IMR-90 (cell line): ENCODE measurements at regions not wholly inside any gene's neighbourhood (a gene's known extent, or its start where the extent isn't known, plus 50 kb on each side); places are given as distances from the start of the nearest gene placed in this dataset.

ENCODE experiments used
- ATAC-seq: fragments of 200-7000 bp; cut with Tn5 transposase; 2 replicates; pipeline ENCODE4 v1.9.1; 2020; ENCODE audit warnings: low read depth, mild to moderate bottlenecking, moderate library complexity
- BruUV-seq: library from RNA; stranded (reverse); fragments of 400-500 nt; replicated peaks from 2 replicates; lab custom pipeline; 2021; lab: Mats Ljungman, UMichigan
- CTCF ChIA-PET: fragments of 300-600 bp; formaldehyde crosslinking; extraction: SDS; loops from one replicate; lab custom pipeline; 2021; ENCODE audit warnings: antibody characterized with exemption; lab: Yijun Ruan, JAX
- POLR2A ChIA-PET: fragments of 300-600 bp; sonication (Branson Sonifier 250); formaldehyde crosslinking; loops from one replicate; lab custom pipeline; 2022; ENCODE audit warnings: antibody characterized with exemption; ENCODE audit not compliant: unreplicated experiment; lab: Charles Lee
- DNase-seq: peaks from one replicate; pipeline ENCODE4 v3.0.0; 2013
- H2AFZ ChIP-seq: replicated peaks from 2 replicates; pipeline ENCODE3; 2013; ENCODE audit warnings: low read length, mild to moderate bottlenecking; ENCODE audit not compliant: poor library complexity
- H2AK5ac ChIP-seq: 2 replicates; pipeline ENCODE4 v1.6.1; 2013; ENCODE audit warnings: low read depth, low read length, inconsistent platforms
- H2AK9ac ChIP-seq: replicated peaks from 2 replicates; pipeline ENCODE3; 2013; ENCODE audit warnings: mild to moderate bottlenecking, low read depth, low read length, moderate library complexity; ENCODE audit not compliant: poor library complexity
- H2BK120ac ChIP-seq: 2 replicates; pipeline ENCODE4 v1.6.1; 2013; ENCODE audit warnings: low read depth, low read length, inconsistent platforms
- H2BK15ac ChIP-seq: 3 replicates; pipeline ENCODE4 v1.6.1; 2013; ENCODE audit warnings: low read depth, low read length, inconsistent platforms
- H2BK20ac ChIP-seq: 2 replicates; pipeline ENCODE4 v1.6.1; 2013; ENCODE audit warnings: low read depth, mild to moderate bottlenecking, inconsistent platforms, low read length, moderate library complexity
- H2BK5ac ChIP-seq: 2 replicates; pipeline ENCODE4 v1.6.1; 2013; ENCODE audit warnings: mild to moderate bottlenecking, low read depth, low read length, inconsistent platforms; ENCODE audit not compliant: poor library complexity, severe bottlenecking
- H3K14ac ChIP-seq: replicated peaks from 2 replicates; pipeline ENCODE4 v1.6.1; 2013; ENCODE audit warnings: low read depth, low read length, inconsistent platforms
- H3K18ac ChIP-seq: 2 replicates; pipeline ENCODE4 v1.6.1; 2013; ENCODE audit warnings: low read depth, low read length, control low read depth
- H3K23ac ChIP-seq: 2 replicates; pipeline ENCODE4 v1.6.1; 2013; ENCODE audit warnings: low read depth, low read length, inconsistent platforms
- H3K27ac ChIP-seq: 2 replicates; pipeline ENCODE4 v1.5.1; 2013; ENCODE audit warnings: mild to moderate bottlenecking, control low read depth, low read length; ENCODE audit not compliant: insufficient read depth
- H3K27me3 ChIP-seq: 2 replicates; pipeline ENCODE4 v1.6.1; 2013; ENCODE audit warnings: low read length; ENCODE audit not compliant: control insufficient read depth, insufficient read depth
- H3K36me3 ChIP-seq: 2 replicates; pipeline ENCODE4 v1.6.1; 2013; ENCODE audit warnings: low read length, mixed read lengths; ENCODE audit not compliant: control insufficient read depth, insufficient read depth
- H3K4ac ChIP-seq: 2 replicates; pipeline ENCODE4 v1.6.1; 2013; ENCODE audit warnings: low read depth, low read length, inconsistent platforms
- H3K4me1 ChIP-seq: 2 replicates; pipeline ENCODE4 v1.6.1; 2013; ENCODE audit warnings: low read length, mixed read lengths; ENCODE audit not compliant: control insufficient read depth, insufficient read depth
- H3K4me2 ChIP-seq: 2 replicates; pipeline ENCODE4 v1.6.1; 2013; ENCODE audit warnings: low read depth, mild to moderate bottlenecking, control low read depth, low read length, moderate library complexity
- H3K4me3 ChIP-seq: 2 replicates; pipeline ENCODE4 v1.5.1; 2013; ENCODE audit warnings: low read depth, mild to moderate bottlenecking, control low read depth, low read length, moderate library complexity; ENCODE audit not compliant: insufficient read depth
- H3K56ac ChIP-seq: 2 replicates; pipeline ENCODE4 v1.6.1; 2013; ENCODE audit warnings: low read length, inconsistent platforms; ENCODE audit not compliant: insufficient read depth; ENCODE audit errors: extremely low read depth
- H3K79me1 ChIP-seq, 2 experiments: 2 replicates each; pipeline ENCODE4 v1.6.1; 2013; ENCODE audit warnings: low read length in 2 of 2, inconsistent platforms in 1 of 2, low read depth in 1 of 2
- H3K9ac ChIP-seq: 2 replicates; pipeline ENCODE4 v1.6.1; 2013; ENCODE audit warnings: low read depth, low read length, control low read depth
- H3K9me1 ChIP-seq: 2 replicates; pipeline ENCODE4 v1.6.1; 2013; ENCODE audit warnings: low read length, inconsistent platforms; ENCODE audit not compliant: insufficient read depth
- H3K9me3 ChIP-seq: 2 replicates; pipeline ENCODE4 v1.6.1; 2013; ENCODE audit warnings: low read length; ENCODE audit not compliant: control insufficient read depth, insufficient read depth
- H4K20me1 ChIP-seq: 2 replicates; pipeline ENCODE4 v1.6.1; 2013; ENCODE audit warnings: low read length, inconsistent platforms; ENCODE audit not compliant: insufficient read depth
- H4K5ac ChIP-seq: 2 replicates; pipeline ENCODE4 v1.6.1; 2013; ENCODE audit warnings: mild to moderate bottlenecking, low read depth, low read length, control low read depth
- H4K8ac ChIP-seq, 2 experiments: 2 replicates each; pipeline ENCODE4 v1.6.1; 2013; ENCODE audit warnings: low read depth in 2 of 2, low read length in 2 of 2, control low read depth in 1 of 2, inconsistent platforms in 1 of 2
- H4K91ac ChIP-seq: 2 replicates; pipeline ENCODE4 v1.6.1; 2013; ENCODE audit warnings: low read depth, low read length, inconsistent platforms; ENCODE audit not compliant: insufficient read depth
- BHLHE40 ChIP-seq: fragments of 150-350 bp; IDR thresholded peaks from 2 replicates; pipeline ENCODE4 v1.6.1; 2016; ENCODE audit warnings: mild to moderate bottlenecking, low read depth, low read length
- CEBPB ChIP-seq: IDR thresholded peaks from 2 replicates; pipeline ENCODE4 v1.6.1; 2012; ENCODE audit warnings: low read depth, low read length, improper control_type of control experiment
- CHD1 ChIP-seq: IDR thresholded peaks from 2 replicates; pipeline ENCODE4 v1.6.1; 2012; ENCODE audit warnings: low read depth, low read length, improper control_type of control experiment
- FOS ChIP-seq: fragments of 150-350 bp; IDR thresholded peaks from 2 replicates; pipeline ENCODE4 v1.6.1; 2016; ENCODE audit warnings: low read depth, low read length
- MAFK ChIP-seq: IDR thresholded peaks from 2 replicates; pipeline ENCODE4 v1.6.1; 2012; ENCODE audit warnings: low read depth, low read length, improper control_type of control experiment
- MAZ ChIP-seq: IDR thresholded peaks from 2 replicates; pipeline ENCODE4 v1.6.1; 2012; ENCODE audit warnings: low read depth, mild to moderate bottlenecking, low read length, improper control_type of control experiment, moderate library complexity, borderline replicate concordance
- MXI1 ChIP-seq: IDR thresholded peaks from 2 replicates; pipeline ENCODE4 v1.6.1; 2012; ENCODE audit warnings: low read depth, mild to moderate bottlenecking, low read length, moderate library complexity, borderline replicate concordance
- NFE2L2 ChIP-seq: fragments of 150-350 bp; IDR thresholded peaks from 2 replicates; pipeline ENCODE4 v1.6.1; 2016; ENCODE audit warnings: low read depth, mild to moderate bottlenecking, low read length
- POLR2A ChIP-seq: IDR thresholded peaks from 2 replicates; pipeline ENCODE4 v1.6.1; 2012; ENCODE audit warnings: mild to moderate bottlenecking, low read depth, low read length
- RAD21 ChIP-seq: IDR thresholded peaks from 2 replicates; pipeline ENCODE4 v1.6.1; 2012; ENCODE audit warnings: low read length, improper control_type of control experiment
- RCOR1 ChIP-seq: IDR thresholded peaks from 2 replicates; pipeline ENCODE4 v1.6.1; 2012; ENCODE audit warnings: mild to moderate bottlenecking, low read length, improper control_type of control experiment; ENCODE audit not compliant: insufficient replicate concordance
- RFX5 ChIP-seq: IDR thresholded peaks from 2 replicates; pipeline ENCODE4 v1.8.0; 2012; ENCODE audit warnings: low read depth, mild to moderate bottlenecking, low read length, moderate library complexity
- SMC3 ChIP-seq: fragments of 150-350 bp; IDR thresholded peaks from 2 replicates; pipeline ENCODE4 v1.6.1; 2016; ENCODE audit warnings: low read depth, mild to moderate bottlenecking, antibody characterized with exemption, low read length, moderate library complexity
- WGBS, 2 experiments: methylation state at CpG; one replicate each; pipeline versions ENCODE4 v1.1.5 to v1.1.7; 2013; ENCODE audit warnings: missing lambda C conversion rate in 2 of 2; ENCODE audit not compliant: insufficient read length in 1 of 2; ENCODE audit errors: extremely low coverage in 2 of 2; 5-methylcytosine and 5-hydroxymethylcytosine counted together
- dilution Hi-C: fragments of 300-500 bp; cut with HindIII; formaldehyde crosslinking; loops from one replicate; pipeline ENCODE4 v1.14.3; 2018; ENCODE audit warnings: low sequenced_read_pairs; ENCODE audit not compliant: unreplicated experiment
- in situ Hi-C: fragments of 300-500 bp; cut with MboI; formaldehyde crosslinking; loops from 3 replicates; pipeline ENCODE4 v1.14.3; 2019; ENCODE audit warnings: low sequenced_read_pairs, inconsistent platforms, mixed read lengths
- intact Hi-C: fragments of 100-400 bp; cut with micrococcal nuclease; formaldehyde crosslinking; loops from 2 replicates; pipeline ENCODE4 v1.10.0; 2022
- TF ChIP-seq, protein P1 (sequence below): fragments of 150-350 bp; IDR thresholded peaks from 2 replicates; pipeline ENCODE4 v1.6.1; 2017; ENCODE audit warnings: mild to moderate bottlenecking, antibody characterized with exemption, low read length, low read depth
- TF ChIP-seq, protein P2 (sequence below): fragments of 150-350 bp; IDR thresholded peaks from 2 replicates; pipeline ENCODE4 v1.6.1; 2016; ENCODE audit warnings: low read depth, mild to moderate bottlenecking, low read length, moderate library complexity, borderline replicate concordance
- TF ChIP-seq, protein P3 (sequence below): conservative IDR thresholded peaks from 2 replicates; pipeline ENCODE4 v1.5.1; 2012; ENCODE audit warnings: mild to moderate bottlenecking, low read depth, low read length, improper control_type of control experiment

DNA sequence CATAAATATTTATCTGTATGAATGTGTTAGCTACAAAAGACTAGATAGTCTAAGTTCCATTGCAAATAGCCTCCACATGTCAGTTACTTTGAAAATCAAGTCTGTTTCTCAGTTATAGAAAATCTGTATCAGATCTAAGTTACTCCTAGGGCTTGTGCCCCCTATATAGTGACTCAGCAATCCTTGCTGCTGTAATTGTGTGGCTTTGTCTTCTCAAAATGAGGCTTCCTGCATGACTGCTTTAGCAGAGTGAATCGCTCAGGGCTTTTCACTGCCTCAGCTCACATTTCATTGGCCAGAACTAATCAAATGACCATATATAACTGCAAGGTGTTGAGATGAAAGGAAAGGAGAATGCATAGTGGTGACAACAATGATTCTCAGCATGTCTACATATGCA is 552.2 kb upstream of the STXBP6 start:
- Histone ChIP-seq H3K14ac (no peak overlapping the region), H3K27ac (no peak overlapping the region), H3K9me1 (no peaks in the 10 kb centered on the region), H3K27me3 (no peaks in the 10 kb centered on the region), H2BK5ac (no peak overlapping the region), H3K4me3 (no peak overlapping the region), H3K4ac (no peak overlapping the region), H3K18ac (no peak overlapping the region), H4K91ac (no peak overlapping the region), H3K36me3 (no peaks in the 10 kb centered on the region), H2BK15ac (no peak overlapping the region), H4K8ac (no peak overlapping the region), H3K56ac (no peak overlapping the region), H3K9ac (no peak overlapping the region), H2BK20ac (no peak overlapping the region), H4K5ac (no peak overlapping the region), H3K9me3 (peaks cover 4% of the 10 kb centered on the region; the same call in 1 of the 2 replicates), H3K4me2 (no peak overlapping the region), H2AK9ac (no peak overlapping the region), H3K4me1 (no peaks in the 10 kb centered on the region), H2BK120ac (no peak overlapping the region), H3K79me1 (no peaks in the 10 kb centered on the region), H2AFZ (no peak overlapping the region), H4K20me1 (no peaks in the 10 kb centered on the region), H3K23ac (no peak overlapping the region), H2AK5ac (no peak overlapping the region)
- POLR2A ChIA-PET, result no interaction called here
- intact Hi-C loops, result no loop called here
- CTCF ChIA-PET, result no interaction called here
- DNase-seq (no peak), ATAC-seq (no peak)
- in situ Hi-C loops, result no loop called here
- dilution Hi-C loops, result no loop called here
- WGBS, 2 experiments, result no CpG with 5 or more reads among the region's 1 CpG
- TF ChIP-seq CHD1, result no peak
- no peak for TF ChIP-seq POLR2A
- TF ChIP-seq SMC3, result no peak
- TF ChIP-seq NFE2L2, result no peak
- TF ChIP-seq, protein P1, sequence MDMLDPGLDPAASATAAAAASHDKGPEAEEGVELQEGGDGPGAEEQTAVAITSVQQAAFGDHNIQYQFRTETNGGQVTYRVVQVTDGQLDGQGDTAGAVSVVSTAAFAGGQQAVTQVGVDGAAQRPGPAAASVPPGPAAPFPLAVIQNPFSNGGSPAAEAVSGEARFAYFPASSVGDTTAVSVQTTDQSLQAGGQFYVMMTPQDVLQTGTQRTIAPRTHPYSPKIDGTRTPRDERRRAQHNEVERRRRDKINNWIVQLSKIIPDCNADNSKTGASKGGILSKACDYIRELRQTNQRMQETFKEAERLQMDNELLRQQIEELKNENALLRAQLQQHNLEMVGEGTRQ, result no peak
- TF ChIP-seq RCOR1, result no peak
- TF ChIP-seq MXI1, result no peak
- no peak for TF ChIP-seq MAFK
- no peak for TF ChIP-seq FOS
- no peak for TF ChIP-seq MAZ
- TF ChIP-seq BHLHE40, result no peak
- TF ChIP-seq, protein P2, sequence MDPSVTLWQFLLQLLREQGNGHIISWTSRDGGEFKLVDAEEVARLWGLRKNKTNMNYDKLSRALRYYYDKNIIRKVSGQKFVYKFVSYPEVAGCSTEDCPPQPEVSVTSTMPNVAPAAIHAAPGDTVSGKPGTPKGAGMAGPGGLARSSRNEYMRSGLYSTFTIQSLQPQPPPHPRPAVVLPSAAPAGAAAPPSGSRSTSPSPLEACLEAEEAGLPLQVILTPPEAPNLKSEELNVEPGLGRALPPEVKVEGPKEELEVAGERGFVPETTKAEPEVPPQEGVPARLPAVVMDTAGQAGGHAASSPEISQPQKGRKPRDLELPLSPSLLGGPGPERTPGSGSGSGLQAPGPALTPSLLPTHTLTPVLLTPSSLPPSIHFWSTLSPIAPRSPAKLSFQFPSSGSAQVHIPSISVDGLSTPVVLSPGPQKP, result no peak
- no peak for TF ChIP-seq CEBPB
- no peak for TF ChIP-seq RFX5
- no peak for TF ChIP-seq RAD21
- TF ChIP-seq, protein P3, sequence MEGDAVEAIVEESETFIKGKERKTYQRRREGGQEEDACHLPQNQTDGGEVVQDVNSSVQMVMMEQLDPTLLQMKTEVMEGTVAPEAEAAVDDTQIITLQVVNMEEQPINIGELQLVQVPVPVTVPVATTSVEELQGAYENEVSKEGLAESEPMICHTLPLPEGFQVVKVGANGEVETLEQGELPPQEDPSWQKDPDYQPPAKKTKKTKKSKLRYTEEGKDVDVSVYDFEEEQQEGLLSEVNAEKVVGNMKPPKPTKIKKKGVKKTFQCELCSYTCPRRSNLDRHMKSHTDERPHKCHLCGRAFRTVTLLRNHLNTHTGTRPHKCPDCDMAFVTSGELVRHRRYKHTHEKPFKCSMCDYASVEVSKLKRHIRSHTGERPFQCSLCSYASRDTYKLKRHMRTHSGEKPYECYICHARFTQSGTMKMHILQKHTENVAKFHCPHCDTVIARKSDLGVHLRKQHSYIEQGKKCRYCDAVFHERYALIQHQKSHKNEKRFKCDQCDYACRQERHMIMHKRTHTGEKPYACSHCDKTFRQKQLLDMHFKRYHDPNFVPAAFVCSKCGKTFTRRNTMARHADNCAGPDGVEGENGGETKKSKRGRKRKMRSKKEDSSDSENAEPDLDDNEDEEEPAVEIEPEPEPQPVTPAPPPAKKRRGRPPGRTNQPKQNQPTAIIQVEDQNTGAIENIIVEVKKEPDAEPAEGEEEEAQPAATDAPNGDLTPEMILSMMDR, result no peak
- no TSS peak for BruUV-seq
